GM19452 (cell line): ENCODE measurements at regions not wholly inside any gene's neighbourhood (a gene's known extent, or its start where the extent isn't known, plus 50 kb on each side); places are given as distances from the start of the nearest gene placed in this dataset.

Experiments used
- ATAC-seq: cut with Tn5 transposase; IDR thresholded peaks from one replicate; pipeline ENCODE4 v1.9.1; 2021; ENCODE audit not compliant: unreplicated experiment

DNA sequence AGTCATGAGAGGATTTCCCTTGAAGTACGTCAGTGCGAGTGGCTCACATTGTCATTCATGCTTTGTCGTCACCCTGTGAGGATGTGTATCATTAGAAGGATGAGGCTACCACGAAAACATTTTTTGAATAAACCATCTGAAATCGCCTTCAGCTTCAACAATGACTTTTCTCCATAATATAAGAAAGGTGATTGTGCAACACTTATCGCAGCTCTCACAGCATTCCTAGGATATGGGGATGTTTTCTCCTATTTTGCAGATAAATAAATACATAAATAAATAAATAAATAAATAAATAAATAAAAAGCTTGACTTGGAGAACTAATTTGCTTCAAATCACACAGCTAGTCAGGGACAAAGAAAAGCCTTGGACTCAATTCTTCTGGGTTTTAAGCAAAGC, 326.5 kb downstream of the FOXA2 start:
- ATAC-seq, result no peak

DNA sequence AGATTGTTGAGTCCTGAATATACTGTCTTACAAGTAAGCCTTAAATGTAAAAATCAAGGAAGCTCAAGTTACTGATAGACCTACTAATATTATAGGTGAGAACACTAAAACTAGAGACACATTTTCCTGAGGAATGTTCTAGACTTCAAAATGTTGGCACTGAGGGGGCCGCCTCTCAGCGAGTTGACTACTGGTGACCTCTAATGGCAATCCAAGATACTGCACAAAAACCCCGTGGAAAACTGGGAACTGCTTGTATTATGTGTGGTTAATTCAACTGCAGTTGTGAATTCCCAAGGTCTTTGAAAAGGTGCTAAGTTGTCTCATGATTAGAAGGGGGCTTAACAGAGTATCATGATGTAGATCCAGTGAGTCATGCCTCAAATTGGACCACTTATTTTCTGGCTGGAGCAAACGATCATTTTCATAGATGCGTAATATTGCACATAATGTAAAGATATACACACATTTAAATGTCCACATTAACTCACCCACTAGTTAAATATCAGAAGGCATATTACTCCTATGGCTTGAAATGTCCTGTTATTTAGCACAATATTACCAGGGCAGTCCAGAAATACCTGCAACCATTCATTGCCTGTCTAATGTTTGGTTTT, 336.2 kb downstream of the FOXA2 start:
- no peak for ATAC-seq

DNA sequence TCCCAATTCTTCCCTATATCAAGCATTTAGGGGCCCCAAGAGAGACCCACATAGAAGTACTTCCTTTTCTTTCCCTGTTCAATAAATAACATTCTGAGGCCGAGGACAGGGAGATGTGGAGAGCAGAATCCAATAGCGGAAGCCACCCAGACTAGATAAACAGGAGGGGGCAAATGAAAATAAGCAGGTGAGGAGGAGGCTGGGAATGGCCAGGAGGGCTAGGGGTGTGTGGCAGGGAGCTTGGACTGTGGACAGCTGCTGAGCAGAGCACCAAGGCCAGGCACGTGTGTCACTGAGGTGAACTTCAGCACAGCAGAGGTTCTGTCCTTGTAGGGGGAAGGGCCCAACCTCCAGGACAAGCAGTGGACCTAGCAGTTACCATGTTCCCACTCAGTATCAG, 339.2 kb downstream of the FOXA2 start:
- ATAC-seq, result no peak

DNA sequence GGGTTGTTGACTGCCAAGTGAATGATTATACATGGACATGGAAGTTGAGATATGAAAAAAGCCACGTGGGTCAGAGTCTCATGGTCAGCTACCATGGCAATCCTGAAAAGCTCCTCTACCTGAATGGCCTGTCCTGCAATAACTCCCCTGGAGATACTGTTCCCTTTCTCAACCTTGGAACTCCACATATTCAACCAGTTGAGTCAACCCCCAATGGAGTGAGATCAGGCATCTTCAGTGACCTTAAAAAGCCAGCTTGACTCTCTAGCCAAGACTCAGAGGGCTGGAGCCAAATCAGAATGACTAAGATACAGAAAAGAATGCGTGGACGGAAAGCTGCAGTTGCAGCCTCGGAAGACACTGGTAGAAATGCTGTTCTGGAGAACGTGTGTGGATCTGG, 341.3 kb downstream of the FOXA2 start:
- ATAC-seq, result no peak

DNA sequence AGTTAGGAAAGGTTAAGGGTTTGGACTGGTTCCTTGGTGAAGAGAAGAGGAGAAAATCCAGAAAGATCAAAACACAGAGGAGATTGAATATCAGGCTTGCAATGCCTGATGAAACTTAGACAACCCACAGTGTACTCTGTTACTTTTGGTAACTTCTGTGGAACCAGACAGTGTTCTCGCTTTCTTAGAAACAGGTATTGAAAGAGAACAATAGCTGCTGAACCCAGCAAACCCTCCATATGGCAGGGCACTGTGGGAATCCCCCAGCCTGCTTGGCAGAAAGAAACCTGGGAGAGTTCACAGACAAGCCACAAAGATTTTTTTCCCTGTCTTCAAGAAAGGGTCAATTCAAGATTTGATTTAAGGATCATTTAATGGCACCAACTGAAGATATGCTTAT, 342.8 kb downstream of the FOXA2 start:
- no peak for ATAC-seq

DNA sequence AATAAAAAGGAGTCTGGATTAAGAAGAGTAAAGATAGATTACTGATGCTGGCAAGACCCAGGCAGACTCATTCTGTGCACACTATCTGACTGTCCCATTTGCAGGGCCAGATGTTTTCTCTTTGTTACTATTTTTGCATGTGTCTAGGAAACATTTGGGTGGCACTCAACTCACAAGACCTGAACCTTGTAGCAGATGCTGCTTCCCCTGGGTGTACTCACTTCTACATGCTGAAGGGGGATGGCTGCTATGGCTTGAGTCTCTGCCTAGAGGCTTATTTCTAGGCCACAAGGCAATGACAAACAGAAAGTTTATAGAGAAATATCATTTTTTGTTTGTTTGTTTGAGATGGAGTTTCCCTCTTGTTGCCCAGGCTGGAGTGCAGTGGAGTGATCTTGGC, 351.4 kb downstream of the FOXA2 start:
- ATAC-seq, result no peak

DNA sequence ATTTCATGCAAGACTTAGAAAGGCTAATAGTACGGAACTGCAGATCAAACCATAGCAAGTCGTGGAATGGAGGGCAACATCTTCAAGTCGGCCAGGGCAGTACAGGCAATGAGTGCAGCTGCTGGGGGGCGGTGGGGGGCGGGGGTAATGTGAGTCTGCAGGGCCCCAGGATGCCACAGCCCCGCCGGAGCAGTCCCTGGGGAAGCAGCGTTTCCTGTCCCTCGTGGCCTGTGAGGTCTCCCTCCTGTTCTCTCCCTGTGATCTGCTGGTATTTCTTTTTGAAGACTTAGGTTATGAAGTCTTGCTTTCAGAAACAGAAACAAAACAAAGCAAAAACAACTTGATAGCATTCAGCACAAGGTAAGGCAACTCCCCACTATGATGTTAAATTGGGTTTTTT, 351.9 kb downstream of the FOXA2 start:
- no peak for ATAC-seq

DNA sequence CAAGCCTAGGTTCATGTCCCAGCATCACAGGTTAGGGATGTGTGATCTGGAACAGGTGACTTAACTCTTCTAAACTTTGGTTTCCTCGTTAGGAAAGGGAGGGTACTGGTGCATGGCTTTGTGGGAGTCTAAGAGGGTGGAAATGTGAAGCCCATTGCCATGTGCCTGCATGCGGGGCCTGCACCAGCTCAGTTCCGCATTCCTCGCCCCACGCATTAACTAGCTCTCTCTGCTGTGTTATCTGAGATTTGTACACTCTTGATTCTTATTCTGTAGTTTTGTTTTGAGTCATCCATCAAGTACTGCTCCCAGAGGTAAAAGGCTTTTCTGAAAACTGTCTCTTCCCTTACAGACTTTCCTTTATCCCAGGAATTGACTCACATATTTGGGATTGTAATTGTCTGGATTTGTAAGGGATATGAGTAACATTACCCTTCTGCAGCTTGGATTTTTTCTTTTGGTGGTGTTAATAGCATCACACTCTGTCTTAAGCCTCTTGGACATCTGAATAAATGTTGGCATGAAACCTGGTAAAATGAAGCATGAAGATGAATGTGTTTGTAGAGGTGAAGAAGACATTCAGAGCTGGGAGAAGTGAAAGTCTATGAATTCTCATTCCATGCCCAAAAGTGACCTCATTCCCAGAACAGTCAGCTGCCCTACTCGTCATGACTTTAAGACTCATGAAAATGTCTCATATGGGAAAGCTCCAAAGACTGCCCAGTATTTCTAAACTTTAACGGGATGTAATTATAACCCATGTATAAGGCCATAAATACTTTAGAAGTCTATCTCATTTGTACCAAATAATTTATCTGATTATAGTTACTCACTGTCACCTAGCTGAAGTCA, 357.3 kb downstream of the FOXA2 start:
- ATAC-seq, result no peak

DNA sequence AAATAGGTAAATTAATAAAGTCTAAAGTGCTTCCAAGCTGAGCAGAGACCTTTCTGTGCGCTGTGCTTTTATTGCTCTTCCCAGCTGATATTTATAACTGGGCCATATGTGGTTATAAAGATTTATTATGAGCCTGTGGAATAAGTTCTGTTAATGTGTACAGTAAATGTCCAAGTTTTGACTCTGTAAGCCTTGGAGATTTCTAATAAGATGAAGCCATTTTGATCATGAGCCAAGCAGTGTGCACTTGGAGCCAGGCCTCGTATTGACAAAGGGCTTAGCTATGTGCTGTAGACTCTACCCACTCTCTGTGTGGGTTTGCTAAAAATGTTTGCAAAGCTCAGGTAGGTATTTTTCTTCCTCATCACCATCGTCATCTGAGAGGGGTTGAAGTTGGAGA, 361.1 kb downstream of the FOXA2 start:
- no peak for ATAC-seq

DNA sequence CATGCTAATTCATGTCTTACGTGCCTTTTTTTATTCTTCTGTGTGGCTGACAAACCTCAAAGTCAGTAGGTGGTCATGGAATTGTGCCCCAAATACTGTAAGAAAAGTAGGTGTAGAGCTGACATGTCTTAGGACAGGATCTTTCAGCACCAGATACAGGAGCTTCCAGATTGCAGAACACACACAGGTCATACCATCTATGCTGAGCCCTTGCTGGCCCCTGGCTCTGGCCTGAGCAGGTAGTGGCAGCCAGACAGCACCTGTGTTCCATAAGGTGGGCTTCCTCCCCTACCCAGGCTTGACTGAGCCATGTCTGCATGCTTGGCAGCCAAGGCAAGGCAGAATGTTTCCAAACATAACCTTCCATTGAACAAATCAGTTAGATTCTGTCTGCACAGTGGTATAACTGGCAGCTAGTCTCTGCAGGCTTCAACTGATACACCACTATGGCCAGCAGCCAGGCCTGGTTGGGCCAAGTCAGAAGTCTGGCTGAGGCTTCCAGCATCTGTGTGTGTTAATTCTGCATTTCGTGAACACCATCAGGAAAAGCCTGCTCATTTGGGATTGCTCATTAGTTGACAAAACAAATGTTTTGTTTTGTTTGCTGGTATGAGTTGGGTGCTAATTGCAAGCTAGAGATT, 366.5 kb downstream of the FOXA2 start:
- no peak for ATAC-seq

DNA sequence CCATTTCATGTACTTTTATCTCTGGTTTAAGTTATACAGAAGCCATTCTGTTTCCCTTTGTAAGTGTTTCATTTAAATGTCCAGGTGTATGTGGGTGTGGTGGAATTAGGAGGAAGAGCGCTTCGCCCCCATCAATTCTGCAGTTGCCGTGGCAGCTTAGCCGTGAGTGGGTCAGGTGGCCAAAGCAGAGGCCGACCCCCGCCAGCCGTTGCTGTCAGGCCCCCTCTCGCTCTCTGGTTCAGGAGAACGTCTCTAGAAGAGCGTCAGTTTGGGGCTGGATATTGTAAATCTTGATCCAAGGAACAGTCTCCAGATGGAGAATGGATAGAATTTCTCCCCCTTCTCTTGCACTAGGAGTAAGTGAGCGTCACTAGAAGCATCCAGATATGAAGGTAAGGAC, 367.4 kb downstream of the FOXA2 start:
- no peak for ATAC-seq

DNA sequence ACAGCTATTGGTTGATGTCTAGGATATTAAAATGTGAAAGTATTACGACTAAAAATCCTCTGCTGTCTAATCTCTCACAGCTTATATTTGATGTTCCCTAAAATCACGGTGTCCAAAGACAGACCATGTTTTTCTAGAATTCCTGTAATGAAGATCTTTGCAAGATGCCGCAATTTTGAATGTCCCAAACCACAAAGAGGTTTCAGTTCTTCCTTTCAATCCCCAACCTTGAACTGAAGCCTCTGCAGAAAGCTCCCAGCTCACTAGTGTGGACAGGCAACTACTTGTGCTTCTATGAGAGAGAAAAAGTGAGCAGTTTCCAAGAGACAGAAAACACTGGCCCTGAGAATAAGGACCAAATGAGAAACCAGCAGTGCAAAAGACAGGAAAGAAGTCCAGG, 370.1 kb downstream of the FOXA2 start:
- ATAC-seq, result no peak

DNA sequence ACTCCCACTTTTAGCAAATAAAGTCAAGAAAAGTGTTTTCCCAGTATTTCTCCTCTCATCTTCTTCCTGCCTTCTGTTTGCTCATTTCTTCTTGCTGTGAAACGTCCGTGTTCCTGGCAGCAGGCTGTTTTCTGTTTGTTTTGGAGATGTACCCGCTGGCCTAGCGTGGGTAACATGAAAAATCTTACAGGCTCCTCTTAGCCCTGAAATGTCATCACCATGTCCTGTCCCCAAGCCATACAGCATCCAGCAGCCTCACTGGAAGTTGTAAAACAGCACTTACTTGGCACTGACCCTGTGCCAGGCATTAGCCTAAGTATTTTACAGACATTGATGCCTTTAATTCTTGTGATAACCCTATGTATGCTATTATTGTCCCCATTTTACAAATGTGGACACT, 371.1 kb downstream of the FOXA2 start:
- ATAC-seq, result no peak

DNA sequence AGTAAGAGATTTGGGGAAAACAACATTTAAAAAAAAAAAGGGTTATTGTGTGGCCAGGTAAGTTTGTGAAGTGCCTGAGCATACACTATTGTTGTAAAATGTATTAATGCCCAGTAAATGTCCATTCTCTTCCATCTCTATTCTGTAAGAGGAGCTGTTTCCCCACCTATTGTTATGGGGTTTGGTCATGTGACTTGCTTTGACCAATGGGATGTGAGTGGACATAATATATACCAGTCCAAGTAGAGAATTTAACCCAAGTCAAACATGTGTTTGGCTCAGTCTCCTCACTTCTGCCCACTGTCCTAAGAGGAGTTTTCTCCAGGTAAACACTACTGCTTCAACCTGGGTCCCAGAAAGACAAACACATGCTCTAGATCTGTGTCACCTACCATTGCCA, 377.1 kb downstream of the FOXA2 start:
- ATAC-seq, result no peak

DNA sequence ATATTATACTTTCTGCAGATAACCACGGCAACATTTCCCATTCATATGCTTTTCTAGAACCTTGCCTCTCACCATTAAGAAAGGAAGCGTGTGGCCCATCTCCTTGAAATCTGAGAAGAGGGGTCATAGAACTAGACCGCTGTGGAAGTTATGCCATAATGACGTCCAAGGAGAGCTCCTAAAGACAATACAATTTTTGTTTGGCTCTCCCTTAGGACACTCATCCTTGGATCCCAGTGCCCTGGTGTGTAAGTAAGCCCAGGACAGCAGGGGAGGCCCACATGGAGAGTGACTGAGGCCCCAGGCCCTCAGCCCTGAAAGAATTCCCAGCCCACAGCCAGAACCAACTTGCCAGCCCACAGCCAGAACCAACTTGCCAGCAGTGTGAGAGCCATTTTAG, 379.6 kb downstream of the FOXA2 start:
- no peak for ATAC-seq

DNA sequence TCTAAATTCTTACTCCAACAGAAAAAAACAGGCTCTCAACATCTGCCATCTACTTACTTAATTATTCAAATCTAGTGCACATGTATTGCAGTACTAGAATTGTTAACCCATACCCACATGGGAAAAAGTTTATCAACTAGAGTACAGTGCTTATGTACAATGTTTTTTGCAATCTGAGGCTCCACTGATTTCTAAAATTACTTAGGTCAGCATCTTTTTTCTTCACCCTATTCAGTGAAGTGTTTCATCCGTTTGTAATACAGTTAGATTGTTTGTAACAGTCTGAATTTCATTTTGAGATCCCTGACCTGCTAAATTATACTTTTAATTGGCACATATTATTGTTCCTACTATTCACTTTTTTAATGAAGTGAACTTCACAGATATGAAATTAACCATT, 402.2 kb downstream of the FOXA2 start:
- ATAC-seq, result no peak

DNA sequence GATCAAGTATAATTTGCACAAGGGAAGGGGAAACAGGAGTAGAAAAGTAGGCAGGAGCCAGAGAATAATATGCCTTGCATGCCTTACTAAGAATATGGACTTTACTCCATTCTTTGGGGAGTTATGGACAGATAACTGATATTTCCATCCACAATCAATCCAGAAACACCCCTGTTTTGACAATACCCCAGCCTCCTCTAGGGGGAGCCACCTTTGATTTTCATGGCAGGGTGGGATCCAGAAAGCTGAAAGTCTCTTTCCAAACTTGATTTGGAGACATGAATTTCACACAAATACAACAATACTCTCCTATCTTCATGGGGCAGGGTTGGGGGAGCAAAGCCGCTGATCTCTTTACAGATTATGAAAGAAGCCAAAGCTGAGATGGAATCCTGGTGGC, 404.1 kb downstream of the FOXA2 start:
- ATAC-seq, result no peak

DNA sequence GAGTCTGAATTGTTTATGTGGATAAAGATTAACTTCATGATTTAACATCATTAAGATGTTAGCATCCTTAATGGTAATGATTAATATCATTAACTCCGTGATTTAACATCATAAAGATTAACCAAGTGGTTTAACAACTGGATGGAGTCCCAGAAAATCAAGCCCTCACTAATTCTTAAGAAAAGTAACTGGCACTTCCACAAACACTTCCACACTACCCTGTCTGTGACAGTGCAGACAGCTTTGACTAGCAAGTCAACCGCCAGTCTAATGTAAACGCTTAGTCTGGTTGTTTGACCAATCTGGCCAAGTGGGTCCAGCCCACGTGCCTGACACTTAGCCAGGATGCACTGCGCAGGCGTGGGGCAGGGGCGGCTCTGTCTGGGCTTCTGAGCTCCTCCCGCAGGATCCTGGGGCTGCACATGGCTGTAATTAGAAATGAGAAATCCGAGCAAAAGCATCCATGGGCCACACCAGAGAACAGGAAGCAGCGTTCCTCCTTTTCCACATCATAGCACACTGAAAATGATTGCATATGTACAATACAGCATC, 424.2 kb downstream of the FOXA2 start:
- ATAC-seq, result no peak

DNA sequence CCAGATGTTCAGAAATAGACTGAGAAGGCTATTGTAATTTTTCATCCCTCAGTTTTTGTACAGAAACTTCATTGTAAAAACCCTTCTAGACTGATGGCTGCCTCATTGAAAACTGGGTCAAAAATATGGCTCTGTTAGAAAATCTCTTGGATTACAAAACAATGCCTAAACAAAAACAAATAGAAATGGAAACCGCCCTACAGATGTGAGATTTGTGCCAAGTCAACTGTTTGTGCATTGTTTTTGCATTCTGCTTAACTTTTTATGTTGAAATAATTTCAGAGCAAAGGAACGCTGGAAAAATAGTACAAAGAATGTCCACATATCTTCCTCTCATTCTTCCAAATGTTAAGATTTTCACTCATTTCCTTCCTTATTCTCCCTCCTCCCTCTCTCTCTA, 425.1 kb downstream of the FOXA2 start:
- no peak for ATAC-seq

DNA sequence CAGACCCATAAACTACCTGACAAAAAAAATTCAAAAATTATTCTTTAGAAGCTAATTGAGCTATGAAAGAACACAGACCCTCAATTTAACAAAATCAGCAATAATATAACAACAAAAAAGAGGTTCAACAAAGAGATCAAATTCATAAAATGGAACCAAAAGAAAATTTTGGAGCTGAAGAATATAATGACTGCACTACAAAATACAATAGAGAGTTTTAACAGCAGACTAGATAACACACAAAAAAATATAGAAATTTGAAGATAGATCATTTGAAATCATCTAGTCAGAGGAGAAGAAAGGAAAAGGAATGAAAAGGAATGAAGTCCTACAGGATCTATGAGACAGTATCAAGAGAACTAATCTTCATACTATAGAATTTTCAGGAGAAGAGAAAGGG, 422.1 kb downstream of the PAX1 start:
- ATAC-seq, result no peak

DNA sequence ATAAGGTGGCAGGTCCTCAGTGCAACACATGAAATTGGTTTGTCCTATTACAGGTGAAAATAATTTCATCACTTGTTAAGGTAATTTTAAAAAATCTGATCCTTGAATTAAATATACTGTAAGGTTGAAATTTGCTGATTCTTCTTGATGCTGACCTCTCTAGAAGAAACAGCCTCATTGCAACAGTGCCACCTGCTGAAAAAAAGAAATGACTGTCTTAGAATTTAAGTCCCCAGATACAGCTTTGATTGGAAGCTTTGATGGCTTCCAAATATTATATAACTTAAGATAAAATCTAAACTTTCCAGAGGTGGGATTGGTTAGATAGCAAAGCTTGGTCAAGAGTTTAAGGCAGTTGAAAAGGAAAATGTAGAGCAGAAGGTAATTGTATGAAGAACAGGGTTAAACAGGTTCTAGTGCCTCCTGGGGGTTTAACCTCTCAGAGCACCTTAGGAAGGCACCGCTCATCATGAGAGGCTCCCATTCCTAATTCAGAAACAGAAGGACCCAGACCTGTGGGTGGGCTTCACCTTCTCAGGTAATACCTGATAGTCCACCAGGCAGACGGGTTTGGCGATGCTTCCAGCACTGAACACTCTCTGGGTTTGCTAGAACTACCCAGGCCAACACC, 401.0 kb downstream of the PAX1 start:
- ATAC-seq, result no peak

DNA sequence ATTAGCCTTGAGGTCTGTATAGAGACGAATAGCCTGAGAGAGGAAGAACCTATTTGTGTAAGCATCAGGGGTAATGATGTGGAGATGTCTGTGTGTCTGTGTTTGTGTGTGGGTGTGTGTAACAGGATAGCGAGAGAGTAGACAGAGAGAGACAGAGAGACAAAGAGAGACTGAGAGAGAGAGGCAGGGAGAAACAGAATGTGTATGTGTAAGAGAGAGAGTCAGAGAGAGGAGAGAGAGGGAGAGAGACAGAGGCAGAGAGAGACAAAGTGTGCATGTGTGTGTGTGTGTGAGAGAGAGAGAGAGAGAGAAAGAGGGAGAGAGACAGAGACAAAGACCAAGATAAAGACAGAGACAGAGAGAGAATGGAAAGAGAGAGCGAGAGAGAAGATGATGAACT, 396.1 kb downstream of the PAX1 start:
- ATAC-seq, result no peak
